Activated T-cell treated with anti-CD3 and anti-CD28 coated beads, Interleukin-2, amount 50 U/mL, for 72 hours (primary cell): ENCODE measurements at regions not wholly inside any gene's neighbourhood (a gene's known extent, or its start where the extent isn't known, plus 50 kb on each side); places are given as distances from the start of the nearest gene placed in this dataset.
"Not testable (repeated sequence)": the region's sequence is repeated elsewhere in the genome, so short reads cannot be mapped to it uniquely, and the experiment has no call there.

Source experiments
- ATAC-seq, 2 donors: fragments of 150-1000 bp; cut with Tn5 transposase; replicated peaks in 1 of 2; 2 replicates each; pipeline ENCODE4 v1.10.0; 2021; ENCODE audit warnings: moderate library complexity in 2 of 2, mild to moderate bottlenecking in 1 of 2
- DNase-seq, 2 donors: peaks; one replicate each; pipeline ENCODE4 v3.0.0; 2021 to 2022; ENCODE audit warnings: mixed read lengths in 1 of 2
- H3K27ac Mint-ChIP-seq: one replicate; pipeline ENCODE4 v1.8.0; 2022; ENCODE audit warnings: mild to moderate bottlenecking, moderate library complexity, mixed read lengths
- H3K27me3 Mint-ChIP-seq: one replicate; pipeline ENCODE4 v1.8.0; 2022; ENCODE audit warnings: low read depth, mixed read lengths
- H3K36me3 Mint-ChIP-seq, 2 donors: one replicate each; pipeline ENCODE4 v1.8.0; 2022; ENCODE audit warnings: mixed read lengths in 2 of 2, mild to moderate bottlenecking in 1 of 2; ENCODE audit not compliant: insufficient read depth in 2 of 2
- H3K4me1 Mint-ChIP-seq: one replicate; pipeline ENCODE4 v1.8.0; 2022; ENCODE audit warnings: low read depth, mixed read lengths
- H3K4me3 Mint-ChIP-seq, 2 donors: one replicate each; pipeline ENCODE4 v1.8.0; 2022; ENCODE audit warnings: mild to moderate bottlenecking in 2 of 2, mixed read lengths in 2 of 2, moderate library complexity in 2 of 2
- H3K9me3 Mint-ChIP-seq, 2 donors: one replicate each; pipeline ENCODE4 v1.8.0; 2022; ENCODE audit warnings: mixed read lengths in 2 of 2

- not testable (repeated sequence) for H3K27me3 Mint-ChIP-seq
Observed at GRCh38 chr1:101114128-101114527, 88.5 kb upstream of the DPH5 start.

GRCh38 chr1:101112051-101112780 lies 86.6 kb upstream of the DPH5 start:
- DNase-seq, result peak; percentile 54 to 57
- peak overlapping the region; percentile 60 to 72 for H3K4me3 Mint-ChIP-seq
- H3K9me3 Mint-ChIP-seq, result peaks cover 4 to 12% of the 10 kb centered on the region in 2 donors
- H3K27me3 Mint-ChIP-seq, result no peaks in the 10 kb centered on the region
- peaks cover 3 to 20% of the 10 kb centered on the region in 2 donors for H3K36me3 Mint-ChIP-seq
- peaks cover 58% of the 10 kb centered on the region for H3K4me1 Mint-ChIP-seq
- H3K27ac Mint-ChIP-seq, result peak overlapping the region; percentile 91
- ATAC-seq, result peak; percentile 93 to 97

More at GRCh38 chr1:101114128-101114527, 88.5 kb upstream of the DPH5 start:
- ATAC-seq, H3K4me3 Mint-ChIP-seq, H3K27ac Mint-ChIP-seq, DNase-seq: not testable (repeated sequence)
- Mint-ChIP-seq H3K9me3 (peaks cover 4 to 11% of the 10 kb centered on the region in 2 donors), H3K4me1 (peaks cover 43% of the 10 kb centered on the region), H3K36me3 (peaks cover 3 to 17% of the 10 kb centered on the region in 2 donors)

- H3K4me1 Mint-ChIP-seq, result peaks cover 65% of the 10 kb centered on the region
- peak overlapping the region; percentile 58 to 72 for H3K4me3 Mint-ChIP-seq
- no peaks in the 10 kb centered on the region for H3K27me3 Mint-ChIP-seq
- peak overlapping the region; percentile 91 for H3K27ac Mint-ChIP-seq
- H3K9me3 Mint-ChIP-seq, result peaks cover 4 to 12% of the 10 kb centered on the region in 2 donors
- DNase-seq (no peak), ATAC-seq (no peak)
- peaks cover 3 to 20% of the 10 kb centered on the region in 2 donors for H3K36me3 Mint-ChIP-seq
Observed at GRCh38 chr1:101111461-101111860, 85.9 kb upstream of the DPH5 start.

GRCh38 chr1:101109791-101110190 lies 84.2 kb upstream of the DPH5 start:
- Mint-ChIP-seq H3K36me3 (peaks cover 3 to 20% of the 10 kb centered on the region in 2 donors), H3K27me3 (no peaks in the 10 kb centered on the region), H3K27ac (no peak overlapping the region), H3K4me1 (peaks cover 62% of the 10 kb centered on the region), H3K9me3 (peaks cover 4 to 12% of the 10 kb centered on the region in 2 donors), H3K4me3 (no peak overlapping the region)
- DNase-seq (no peak), ATAC-seq (no peak)

- Mint-ChIP-seq H3K9me3 (peaks cover 4 to 12% of the 10 kb centered on the region in 2 donors), H3K27ac (no peak overlapping the region), H3K4me1 (peaks cover 62% of the 10 kb centered on the region), H3K4me3 (no peak overlapping the region), H3K27me3 (no peaks in the 10 kb centered on the region), H3K36me3 (peaks cover 1 to 12% of the 10 kb centered on the region in 2 donors)
- ATAC-seq (peak; percentile 71 to 85), DNase-seq (peak; percentile 31 to 57)
Observed at GRCh38 chr1:101108111-101108500, 82.5 kb upstream of the DPH5 start.

GRCh38 chr1:101107496-101108110 lies 82.0 kb upstream of the DPH5 start:
- Mint-ChIP-seq H3K9me3 (peaks cover 3 to 10% of the 10 kb centered on the region in 2 donors), H3K4me1 (peaks cover 58% of the 10 kb centered on the region), H3K27ac (no peak overlapping the region), H3K27me3 (no peaks in the 10 kb centered on the region), H3K36me3 (peaks cover 1 to 8% of the 10 kb centered on the region in 2 donors), H3K4me3 (no peak overlapping the region)
- ATAC-seq, result no peak
- DNase-seq, result no peak

- Mint-ChIP-seq H3K4me1 (peaks cover 44% of the 10 kb centered on the region), H3K9me3 (peaks cover 0 to 7% of the 10 kb centered on the region in 2 donors), H3K4me3 (no peak overlapping the region), H3K36me3 (peaks cover 0 to 4% of the 10 kb centered on the region in 2 donors), H3K27me3 (no peaks in the 10 kb centered on the region), H3K27ac (no peak overlapping the region)
- DNase-seq (no peak), ATAC-seq (no peak)
Observed at GRCh38 chr1:101105877-101106276, 80.3 kb upstream of the DPH5 start.

- peaks cover 0 to 2% of the 10 kb centered on the region in 2 donors for H3K9me3 Mint-ChIP-seq
- no peak for DNase-seq
- H3K27me3 Mint-ChIP-seq, result no peaks in the 10 kb centered on the region
- peaks cover 18% of the 10 kb centered on the region for H3K4me1 Mint-ChIP-seq
- no peak overlapping the region for H3K4me3 Mint-ChIP-seq
- H3K27ac Mint-ChIP-seq, result no peak overlapping the region
- H3K36me3 Mint-ChIP-seq, result no peaks in the 10 kb centered on the region
- no peak for ATAC-seq
Observed at GRCh38 chr1:101102426-101103156, 77.0 kb upstream of the DPH5 start.

- no peak for DNase-seq
- Mint-ChIP-seq H3K4me3 (no peak overlapping the region), H3K36me3 (no peaks in the 10 kb centered on the region), H3K9me3 (peaks cover 0 to 2% of the 10 kb centered on the region in 2 donors), H3K27me3 (no peaks in the 10 kb centered on the region), H3K27ac (no peak overlapping the region), H3K4me1 (peaks cover 9% of the 10 kb centered on the region)
- no peak for ATAC-seq
Observed at GRCh38 chr1:101101360-101101759, 75.8 kb upstream of the DPH5 start.

GRCh38 chr1:101100674-101101073 lies 75.1 kb upstream of the DPH5 start:
- peaks cover under 1 to 2% of the 10 kb centered on the region in 2 donors for H3K9me3 Mint-ChIP-seq
- H3K27me3 Mint-ChIP-seq, result no peaks in the 10 kb centered on the region
- H3K4me3 Mint-ChIP-seq, result no peak overlapping the region
- ATAC-seq (no peak), DNase-seq (no peak)
- peaks cover 4% of the 10 kb centered on the region for H3K4me1 Mint-ChIP-seq
- no peaks in the 10 kb centered on the region for H3K36me3 Mint-ChIP-seq
- no peak overlapping the region for H3K27ac Mint-ChIP-seq

- Mint-ChIP-seq H3K4me3 (no peak overlapping the region), H3K36me3 (peaks cover 0 to 3% of the 10 kb centered on the region in 2 donors), H3K27me3 (no peaks in the 10 kb centered on the region), H3K9me3 (peaks cover 2% of the 10 kb centered on the region in 2 donors), H3K4me1 (peaks cover 4% of the 10 kb centered on the region), H3K27ac (no peak overlapping the region)
- no peak for DNase-seq
- no peak for ATAC-seq
Observed at GRCh38 chr1:101098907-101099306, 73.3 kb upstream of the DPH5 start.

- peaks cover 2% of the 10 kb centered on the region in 2 donors for H3K9me3 Mint-ChIP-seq
- H3K36me3 Mint-ChIP-seq, result peaks cover 0 to 3% of the 10 kb centered on the region in 2 donors
- peaks cover 4% of the 10 kb centered on the region for H3K4me1 Mint-ChIP-seq
- H3K27me3 Mint-ChIP-seq, result no peaks in the 10 kb centered on the region
- ATAC-seq (no peak), DNase-seq (no peak)
- no peak overlapping the region for H3K27ac Mint-ChIP-seq
- no peak overlapping the region for H3K4me3 Mint-ChIP-seq
Observed at GRCh38 chr1:101098327-101098726, 72.7 kb upstream of the DPH5 start.
